Ureter (tissue), 1 donor: ENCODE measurements at regions not wholly inside any gene's neighbourhood (a gene's known extent, or its start where the extent isn't known, plus 50 kb on each side); places are given as distances from the start of the nearest gene placed in this dataset.
"Not testable (repeated sequence)": the region's sequence is repeated elsewhere in the genome, so short reads cannot be mapped to it uniquely, and the experiment has no call there.

Source experiments
- DNase-seq: peaks from one replicate; pipeline ENCODE4 v3.0.0-alpha.2; 2020; ENCODE audit warnings: low spot score
- donor health status: DM: yes; HTN: yes; CAD: no.

DNA sequence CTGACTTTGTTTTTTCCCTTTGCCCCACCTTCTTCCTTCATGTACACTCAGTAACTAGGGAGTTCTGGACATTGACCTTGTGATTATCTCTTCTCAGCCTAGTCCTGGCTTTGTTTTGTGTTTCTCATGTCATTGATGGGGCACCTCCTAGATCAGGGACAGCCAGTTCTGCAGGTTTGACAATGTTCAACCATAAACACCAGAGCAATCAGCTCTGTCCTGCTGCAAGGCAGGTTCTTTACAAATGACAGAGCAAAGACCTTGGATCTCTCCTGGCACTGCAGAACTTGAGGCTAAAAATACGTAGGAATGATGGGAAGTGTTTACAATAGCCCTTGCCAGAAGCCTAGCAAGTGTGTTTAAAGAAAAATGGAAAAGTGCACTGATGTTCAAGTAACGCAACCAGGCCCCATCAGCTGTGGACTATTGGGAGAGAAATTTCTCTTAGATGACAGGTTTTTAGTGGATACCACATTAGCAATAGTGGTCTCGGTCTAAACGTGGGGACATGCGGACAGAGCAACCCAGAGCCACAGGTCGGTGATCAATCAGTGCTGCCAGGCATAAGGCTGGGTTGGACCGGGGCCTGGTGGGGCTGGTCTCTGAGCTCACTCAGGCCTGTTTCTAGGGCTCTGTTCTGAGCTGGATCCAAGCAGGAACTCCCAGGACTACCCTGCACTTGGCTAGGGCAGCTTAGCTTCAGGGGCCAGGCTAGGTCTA lies 76.8 kb downstream of the SOWAHC start:
- DNase-seq = peak; percentile 66

DNA sequence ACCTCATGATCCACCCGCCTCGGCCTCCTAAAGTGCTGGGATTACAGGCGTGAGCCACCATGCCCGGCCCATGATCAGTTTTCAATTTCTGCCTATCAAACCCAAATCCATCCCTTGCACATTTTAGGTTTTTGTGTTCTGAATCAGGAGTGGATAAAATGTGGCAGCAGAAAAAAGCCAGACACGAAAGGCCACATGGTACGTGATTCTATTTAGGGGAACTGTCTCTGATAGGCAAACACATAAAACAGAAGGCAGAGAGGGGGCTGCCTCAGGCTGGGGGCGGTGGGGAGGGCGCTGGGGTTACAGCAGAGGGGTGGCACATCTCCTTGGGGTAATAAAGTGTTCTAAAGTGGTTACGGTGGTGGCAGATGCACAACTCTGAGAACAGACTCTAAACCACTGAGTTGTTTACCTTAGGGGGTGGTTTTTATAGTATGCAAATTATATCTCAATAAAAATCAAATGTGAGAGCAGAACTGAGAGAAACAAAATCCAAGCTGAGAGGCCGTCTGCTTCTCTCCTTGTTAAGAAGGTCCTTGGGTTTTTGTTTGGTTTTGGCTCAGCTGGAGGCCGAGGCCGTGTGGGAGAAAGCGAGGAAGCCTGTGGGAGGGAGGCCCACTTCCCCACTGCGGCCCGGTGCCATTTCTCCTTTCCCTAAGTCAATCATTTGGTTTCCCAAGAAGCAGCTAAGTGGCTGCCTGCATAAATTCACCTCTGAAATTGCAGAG lies 78.0 kb downstream of the SOWAHC start:
- no peak for DNase-seq

DNA sequence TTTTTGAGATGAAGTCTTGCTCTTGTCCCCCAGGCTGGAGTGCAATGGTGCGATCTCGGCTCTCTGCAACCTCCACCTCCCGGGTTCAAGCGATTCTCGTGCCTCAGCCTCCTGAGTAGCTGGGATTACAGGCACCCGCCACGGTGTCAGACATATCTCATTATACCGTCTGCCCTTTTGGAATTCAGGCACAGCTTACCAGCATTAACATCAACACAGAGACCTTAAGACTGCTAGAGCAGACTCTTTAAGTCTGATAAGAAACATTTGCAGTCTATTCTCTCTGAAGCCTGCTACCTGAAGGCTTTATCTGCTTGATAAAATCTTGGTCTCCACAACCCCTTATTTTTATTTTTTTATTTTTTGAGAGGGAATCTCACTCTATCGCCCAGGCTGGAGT lies 78.7 kb downstream of the SOWAHC start:
- not testable (repeated sequence) for DNase-seq

DNA sequence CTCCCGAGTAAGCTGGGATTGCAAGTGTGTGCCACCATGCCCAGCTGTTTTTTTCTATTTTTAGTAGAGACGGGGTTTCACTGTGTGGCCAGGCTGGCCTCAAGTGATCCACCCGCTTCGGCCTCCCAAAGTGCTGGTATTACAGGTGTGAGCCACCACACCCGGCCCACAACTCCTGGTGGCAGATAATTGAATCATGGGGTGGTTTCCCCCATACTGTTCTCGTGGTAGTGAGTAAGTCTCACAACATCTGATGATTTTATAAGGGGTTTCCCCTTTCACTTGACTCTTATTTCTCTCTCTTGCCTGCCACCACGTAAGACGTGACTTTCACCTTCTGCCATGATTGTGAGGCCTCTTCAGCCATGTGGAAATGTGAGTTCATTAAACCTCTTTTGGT lies 79.1 kb downstream of the SOWAHC start:
- not testable (repeated sequence) for DNase-seq

DNA sequence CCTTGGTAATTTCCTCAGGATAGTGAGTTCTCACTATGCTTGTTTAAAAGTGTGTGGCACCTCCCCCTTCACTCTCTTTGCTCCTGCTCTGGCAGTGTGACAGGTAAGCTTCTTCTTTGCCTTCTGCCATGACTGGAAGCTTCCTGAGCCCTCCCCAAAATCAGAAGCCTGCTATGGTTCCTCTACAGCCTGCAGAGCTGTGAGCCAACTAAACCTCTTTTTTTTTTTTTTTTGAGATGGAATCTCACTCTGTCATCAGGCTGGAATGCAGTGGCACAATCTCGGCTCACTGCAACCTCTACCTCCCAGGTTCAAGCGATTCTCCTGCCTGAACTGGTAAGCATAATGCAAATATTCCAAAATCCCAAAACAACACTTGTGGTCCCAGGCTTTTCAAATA lies 80.0 kb downstream of the SOWAHC start:
- DNase-seq = no peak

DNA sequence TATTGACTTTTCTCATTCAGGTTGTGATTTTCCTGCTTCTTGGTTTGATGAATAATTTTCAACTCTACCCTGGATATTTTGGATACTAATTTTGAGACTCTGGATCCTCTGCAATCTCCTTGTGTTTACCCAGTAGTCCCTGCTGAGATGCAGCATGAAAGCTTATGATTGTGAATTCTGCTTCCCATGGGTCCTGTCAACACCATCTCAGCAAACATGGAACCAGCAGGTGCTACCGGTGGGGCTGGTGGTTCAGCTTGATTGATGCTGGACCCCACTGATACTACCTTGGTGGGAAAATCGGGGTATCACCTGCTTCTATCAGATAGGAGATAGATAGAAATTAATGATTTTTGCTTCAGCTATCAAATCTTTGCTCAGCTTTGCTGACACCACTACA lies 81.1 kb downstream of the SOWAHC start:
- no peak for DNase-seq

DNA sequence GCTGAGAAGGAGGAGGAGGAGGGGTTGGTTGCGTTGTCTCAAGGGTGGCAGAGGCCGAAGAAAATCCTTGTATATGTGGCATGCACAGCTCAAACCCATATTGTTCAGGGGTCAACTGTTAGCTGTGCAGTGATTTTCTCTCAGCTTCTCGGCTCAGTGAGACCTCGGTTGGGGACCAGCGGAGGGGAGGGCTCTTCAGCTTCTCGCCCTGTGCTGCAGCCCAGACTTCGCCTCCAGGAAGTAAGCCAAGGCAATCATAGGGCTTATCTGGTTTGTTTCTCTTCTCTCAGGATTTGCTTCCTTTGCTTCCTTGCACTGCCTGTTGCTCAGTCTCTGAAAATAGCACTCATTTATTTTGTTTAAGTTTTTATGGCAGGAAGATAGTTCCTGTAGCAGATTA lies 85.5 kb downstream of the SOWAHC start:
- peak; percentile 55 for DNase-seq

DNA sequence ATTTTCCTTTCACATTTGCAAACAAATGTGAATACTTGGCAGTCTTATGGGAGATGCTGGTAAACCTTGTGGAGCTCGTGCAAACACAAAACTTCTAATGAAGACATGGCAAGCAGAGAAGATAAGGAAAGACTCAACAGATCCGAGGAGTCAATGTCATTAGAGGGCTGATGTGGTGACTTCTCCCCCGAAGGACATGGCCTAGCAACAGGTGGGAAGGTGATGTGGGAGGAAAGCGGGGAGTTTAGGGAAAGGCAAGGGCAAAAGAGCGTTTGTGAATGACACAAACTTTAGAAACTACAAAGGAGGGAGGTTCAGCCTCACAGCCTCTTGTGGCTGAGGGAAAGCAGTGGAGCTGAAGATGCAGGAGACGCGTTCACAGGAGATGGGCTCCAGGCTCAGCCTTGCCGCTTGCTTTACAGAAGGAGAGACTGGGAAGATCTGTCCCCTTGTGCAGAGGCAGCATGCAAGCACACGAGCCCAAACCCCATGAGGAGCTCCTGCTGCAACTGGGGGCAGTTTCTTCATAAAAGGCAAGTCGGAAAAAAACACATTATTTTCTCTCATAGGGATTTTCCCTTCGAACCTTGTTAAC lies 86.6 kb downstream of the SOWAHC start:
- no peak for DNase-seq

DNA sequence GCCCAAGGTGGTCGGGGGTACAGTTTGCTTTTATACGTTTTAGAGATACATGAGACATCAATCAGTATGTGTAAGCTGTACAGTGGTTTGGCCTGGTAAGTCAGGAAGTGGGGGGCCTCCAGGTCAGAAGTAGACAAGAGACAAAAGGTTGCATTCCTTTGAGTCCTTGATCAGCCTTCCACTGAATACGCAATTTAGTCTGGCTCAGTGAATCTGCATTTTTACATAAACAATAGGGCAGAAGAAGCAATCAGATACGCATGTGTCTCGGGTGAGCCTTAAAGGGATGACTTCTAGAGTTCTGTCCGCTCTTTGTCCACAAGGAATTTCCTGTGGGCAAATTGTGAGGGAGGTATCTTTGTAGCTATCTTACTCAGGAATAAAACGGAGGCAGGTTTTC lies 87.2 kb downstream of the SOWAHC start:
- DNase-seq = no peak

DNA sequence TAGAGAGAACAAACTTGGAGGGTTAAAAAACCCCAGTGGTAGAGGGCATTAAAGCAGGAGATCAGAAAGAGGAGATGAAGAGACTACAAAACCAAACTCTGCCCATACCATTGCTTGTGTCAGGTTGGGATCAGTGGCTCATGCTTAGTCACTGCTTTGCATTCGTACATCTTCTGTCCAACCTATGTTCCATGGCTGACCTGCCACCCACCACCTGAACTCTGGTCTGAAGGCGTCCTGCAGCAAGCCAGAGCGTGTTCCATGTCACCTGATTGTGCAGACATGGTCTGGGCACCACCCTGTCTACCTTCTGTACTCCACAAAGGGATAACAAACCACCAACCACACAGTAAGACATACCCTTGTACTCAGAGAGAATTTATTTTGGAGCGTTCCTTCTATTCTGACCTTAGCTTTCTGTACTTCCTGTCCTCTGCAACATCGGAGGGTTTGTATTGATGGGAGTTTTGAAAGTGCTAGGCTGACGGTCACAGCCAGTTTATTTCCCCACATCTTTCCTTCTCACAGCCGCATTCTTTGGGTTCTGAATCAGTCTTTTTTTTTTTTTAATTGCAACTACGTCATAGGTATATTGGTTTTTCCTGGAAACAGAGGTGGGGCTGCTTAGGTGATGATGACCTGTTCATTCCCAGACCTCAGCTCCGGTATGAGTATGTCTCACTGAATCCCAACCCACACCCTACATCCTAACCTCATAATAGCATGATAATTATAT lies 88.3 kb downstream of the SOWAHC start:
- DNase-seq = no peak

DNA sequence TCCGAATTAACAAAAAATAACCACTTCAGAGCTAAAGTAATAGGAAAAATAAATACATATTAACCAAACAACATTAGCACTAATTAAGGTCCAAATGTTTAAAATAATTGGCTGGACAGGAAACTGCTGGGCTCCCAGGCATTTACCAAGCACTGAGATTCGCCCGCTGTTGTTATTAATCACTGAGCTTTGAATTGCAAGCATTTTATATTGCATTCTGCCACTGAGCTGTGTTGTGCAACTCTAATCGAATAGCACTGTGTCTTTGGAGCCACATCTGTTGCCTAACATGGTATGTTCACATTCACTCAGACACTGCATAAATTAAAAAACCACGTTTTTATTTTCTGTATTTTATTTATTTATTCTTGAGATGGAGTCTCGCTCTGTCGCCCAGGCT lies 88.9 kb downstream of the SOWAHC start:
- DNase-seq = no peak

DNA sequence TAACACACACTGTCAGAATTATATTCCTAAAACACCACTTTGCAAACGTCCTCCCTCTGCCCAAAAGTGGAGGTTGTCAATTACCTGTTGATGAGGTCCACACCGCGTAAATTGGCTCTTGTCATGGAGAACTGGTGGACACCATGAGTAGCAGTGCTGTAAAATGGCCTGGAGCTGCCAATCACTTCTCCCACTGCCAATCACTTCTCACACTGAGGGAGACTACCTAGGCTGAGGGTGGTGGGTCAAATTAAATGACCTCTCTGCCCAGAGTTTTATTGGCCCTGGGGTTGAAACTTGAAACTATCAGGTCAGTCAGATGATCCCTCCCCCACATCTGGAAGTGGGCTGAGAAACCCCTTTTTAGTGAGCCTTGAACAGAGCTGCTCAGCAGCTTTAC lies 89.6 kb downstream of the SOWAHC start:
- DNase-seq = no peak

DNA sequence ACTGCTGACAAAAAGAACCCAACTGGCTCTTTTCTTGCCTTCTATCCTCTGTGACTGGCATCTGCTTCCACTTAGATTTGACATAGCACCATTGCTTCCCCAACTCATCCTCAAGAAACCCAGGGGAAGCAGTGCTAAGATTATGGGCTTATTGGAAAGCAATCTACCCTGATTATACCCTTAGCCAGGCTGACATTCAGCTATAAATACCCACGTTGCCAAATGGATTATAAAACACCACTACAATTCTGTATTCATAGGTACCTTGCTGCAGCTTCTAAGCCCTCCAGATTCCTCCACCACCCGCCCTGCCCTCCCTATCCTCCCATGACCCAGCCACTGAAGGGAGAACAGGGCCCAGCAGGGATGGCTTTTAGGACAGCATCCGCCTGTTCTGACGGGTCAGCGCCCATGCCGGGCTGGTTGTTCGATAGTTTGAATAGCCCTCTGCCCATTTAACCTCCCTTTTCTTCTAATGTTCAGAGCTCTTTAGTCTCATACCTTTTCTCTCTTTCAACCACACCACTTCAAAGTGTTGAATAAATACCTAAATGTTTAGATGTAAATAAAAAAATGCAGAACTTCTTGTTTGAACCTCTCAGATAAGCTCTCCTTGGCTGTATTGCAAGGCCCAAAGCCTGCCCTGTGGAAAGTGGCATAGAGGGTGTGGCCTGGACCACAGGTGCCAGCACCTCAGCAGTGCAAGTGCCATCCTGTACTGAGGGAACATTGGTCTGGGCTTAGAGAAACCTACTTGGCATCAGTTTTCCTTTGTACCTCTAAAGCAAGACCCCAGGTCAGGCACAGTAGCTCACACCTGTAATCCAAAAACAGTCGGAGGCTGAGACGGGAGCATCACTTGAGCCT lies 86.6 kb upstream of the RGPD5 start:
- DNase-seq = no peak

DNA sequence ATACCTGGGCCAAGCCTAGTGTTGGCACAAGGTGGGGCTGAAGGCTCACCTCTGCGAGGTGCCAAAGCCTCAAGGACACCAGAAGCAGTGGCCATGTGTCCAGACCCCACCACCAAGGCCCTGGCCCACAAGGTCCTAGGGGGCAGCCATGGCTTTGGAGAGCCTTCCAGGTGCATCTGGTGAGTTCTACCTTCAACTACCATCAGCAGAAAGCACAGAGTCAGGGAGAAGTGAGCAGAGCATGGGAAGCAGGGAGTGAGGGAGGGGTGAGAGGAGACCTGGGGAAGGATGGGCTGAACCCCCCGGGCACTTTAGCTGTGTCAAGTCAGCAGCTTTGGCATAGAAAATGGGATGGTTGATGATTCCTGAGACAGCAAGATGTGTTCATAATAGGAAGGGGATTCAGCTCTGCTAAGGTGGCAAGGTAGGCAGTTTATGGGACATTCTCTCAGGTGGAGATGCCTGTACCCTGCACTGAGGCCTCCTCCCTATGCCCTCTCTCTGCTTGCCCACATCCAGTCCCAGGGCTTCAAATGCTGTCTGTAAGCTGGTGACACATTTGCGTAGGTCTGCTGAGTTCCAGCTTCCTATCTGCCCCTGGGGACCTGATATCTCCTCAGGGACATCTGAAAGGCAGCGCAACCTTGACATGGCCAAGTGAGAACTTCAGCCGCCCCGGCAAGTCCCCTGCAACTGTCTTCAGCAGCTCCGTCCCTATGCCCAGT lies 83.4 kb upstream of the RGPD5 start:
- DNase-seq = no peak

DNA sequence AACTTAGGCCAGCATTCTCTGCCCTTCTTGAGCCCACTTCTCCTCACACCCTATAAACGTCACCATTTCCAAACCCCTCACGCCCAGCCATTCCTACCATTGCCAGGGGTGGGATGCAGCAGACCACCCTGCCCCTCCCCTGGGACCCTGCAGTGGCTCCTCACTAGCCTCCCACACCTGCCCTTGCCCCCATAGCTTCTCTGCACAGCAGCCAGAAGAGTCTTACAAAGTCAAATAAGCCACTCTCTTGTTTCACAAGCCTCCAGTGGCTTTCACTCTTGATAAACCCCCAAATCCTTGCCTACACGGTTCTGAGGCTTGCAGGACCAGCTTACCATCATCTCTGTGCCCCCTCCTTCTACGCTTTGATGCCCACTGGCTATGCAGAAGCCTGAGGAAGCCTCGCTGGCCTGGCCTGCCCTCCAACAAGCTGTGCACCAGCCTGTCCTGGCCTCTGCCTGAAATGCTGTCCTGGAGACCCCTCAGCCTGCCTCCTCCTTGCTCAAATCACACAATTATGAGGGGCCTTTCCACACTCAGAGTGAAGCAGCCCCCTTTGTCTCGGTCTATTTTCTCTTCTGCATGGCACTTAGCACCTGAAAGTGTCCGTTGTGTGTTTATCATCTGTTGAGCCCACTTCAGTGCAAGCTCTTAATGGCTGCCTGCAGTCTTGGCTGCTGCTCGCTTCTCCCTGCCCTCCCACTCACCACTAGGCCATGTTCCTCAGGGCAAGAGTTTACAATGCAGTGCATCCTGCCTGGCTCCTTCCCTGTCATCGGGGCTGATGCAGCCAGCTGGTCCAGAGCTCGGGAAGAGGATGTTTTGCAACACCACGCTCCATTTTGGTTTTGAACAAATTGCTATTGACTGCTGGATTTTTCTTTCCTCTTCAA lies 82.6 kb upstream of the RGPD5 start:
- DNase-seq = no peak

DNA sequence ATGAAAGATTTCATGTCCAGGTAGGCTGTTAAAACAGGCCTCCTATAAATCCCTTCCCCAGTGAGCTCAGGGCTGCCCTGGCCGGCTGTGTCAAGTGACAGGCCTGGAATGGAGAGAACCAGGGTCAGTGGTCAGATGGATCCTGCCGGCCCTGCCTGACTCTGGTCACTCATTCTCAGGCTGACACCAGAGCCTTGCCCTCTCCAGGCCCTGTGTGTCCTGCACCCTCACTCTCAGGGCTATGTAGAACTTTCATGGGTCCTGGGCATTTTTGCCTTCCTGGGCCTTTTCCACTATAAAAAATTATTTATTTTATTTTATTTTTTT lies 82.0 kb upstream of the RGPD5 start:
- DNase-seq = no peak

DNA sequence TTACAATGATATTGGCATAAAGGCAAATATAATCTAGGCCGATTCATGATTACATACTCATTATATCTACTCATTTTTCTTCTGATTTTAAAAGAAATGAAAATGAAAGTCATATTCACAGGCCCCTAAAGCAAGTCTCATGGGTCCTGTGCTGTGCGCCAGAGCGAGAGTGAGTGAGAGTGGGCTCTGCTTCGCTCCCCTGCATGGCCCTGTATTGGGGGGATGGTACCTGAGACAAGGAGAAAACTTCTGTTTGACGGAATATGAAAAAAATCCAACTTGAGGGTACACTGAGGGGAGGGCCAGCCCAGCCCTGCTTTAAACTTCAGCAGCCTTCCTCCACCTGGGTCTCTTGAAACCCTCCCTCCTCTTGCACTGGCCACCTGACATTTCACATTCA lies 81.4 kb upstream of the RGPD5 start:
- DNase-seq = no peak

DNA sequence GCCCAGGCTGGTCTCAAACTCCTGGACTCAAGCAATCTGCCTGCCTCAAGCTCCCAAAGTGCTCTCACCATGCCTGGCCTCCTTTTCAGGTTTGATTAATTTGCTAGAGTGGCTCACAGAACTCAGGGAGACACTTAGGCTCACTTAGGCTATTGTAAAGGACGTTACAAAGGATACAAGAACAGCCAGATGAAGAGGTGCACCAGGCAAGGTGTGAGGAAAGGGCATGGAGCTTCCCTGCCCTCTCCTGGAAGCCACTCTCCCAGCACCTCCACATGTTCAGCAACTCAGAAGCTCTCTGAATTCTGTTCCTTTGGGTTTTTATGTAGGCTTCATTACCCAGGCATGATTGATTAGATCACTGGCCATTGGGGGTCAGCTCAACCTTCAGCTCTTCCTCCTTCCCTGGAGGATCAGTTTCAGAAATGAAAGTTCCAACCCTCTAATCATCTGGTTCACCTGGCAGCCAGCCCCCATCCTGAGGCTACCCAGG lies 78.7 kb upstream of the RGPD5 start:
- DNase-seq = peak; percentile 39

DNA sequence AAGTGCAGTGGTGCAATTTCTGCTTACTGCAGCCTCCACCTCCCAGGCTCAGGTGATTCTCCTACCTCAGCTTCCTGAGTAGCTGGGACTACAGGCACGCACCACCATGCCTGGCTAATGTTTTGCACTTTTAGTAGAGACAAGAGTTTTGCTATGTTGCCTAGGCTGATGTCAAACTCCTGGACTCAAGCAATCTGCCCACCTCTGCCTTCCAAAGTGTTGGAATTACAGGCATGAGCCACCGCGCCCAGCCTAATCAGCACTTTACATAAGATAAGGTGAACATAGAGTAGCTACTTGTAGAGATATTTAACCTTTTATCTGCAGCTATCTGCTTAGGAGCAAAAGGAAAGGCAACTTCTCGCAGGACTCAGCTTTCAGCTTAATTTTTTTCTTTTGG lies 77.5 kb upstream of the RGPD5 start:
- DNase-seq = not testable (repeated sequence)

DNA sequence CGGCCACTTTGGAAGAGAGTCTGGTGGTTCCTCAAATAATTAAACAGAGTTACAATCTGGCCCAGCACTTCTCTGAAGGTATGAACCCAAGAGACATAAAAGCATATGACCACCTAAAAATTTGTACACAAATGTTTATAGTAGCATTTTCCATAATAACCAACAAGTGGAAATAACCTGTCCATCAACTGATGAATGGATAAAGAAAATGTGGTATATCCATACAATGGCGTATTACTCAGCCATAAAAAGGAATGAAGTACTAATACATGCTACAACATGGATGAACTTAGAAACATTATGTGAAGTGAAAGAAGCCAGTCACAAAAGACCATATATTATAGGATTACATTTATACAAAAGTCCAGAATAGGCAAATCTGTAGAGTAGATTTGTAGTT lies 76.0 kb upstream of the RGPD5 start:
- DNase-seq = no peak
